ENCODE measurements at regions not wholly inside any gene's neighbourhood (a gene's known extent, or its start where the extent isn't known, plus 50 kb on each side); places are given as distances from the start of the nearest gene placed in this dataset.

DNA sequence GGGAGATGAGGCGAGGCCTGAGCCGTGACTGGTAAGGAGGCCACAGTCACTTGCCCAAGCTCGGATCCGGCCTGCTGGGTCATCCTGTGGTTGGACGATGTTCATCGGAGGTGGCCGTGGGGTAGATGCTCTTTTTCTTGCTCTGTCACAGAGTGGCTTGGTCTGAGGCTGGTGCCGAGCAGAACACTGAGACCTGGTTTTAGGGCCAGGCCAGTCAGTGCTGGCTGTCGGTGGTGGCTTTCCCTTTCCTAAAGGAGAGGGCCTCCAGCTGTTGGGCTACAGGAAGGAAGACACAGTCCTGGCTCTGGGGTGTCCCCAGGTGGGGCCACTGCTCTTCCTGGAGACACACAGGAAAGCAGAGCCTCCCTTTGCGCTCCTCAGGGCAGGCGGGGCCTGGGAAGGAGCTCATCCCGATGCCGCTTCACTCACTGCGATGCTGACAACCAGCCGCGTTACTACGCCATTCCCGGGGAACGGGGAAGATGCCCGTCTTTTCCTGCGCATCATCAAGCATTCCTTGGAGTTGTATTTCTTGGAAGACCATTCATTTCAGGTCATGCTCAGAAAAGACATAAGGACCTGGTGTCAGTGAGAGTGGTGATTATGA is 254.8 kb upstream of the IRX4 start:
- DNase-seq = no peak

DNA sequence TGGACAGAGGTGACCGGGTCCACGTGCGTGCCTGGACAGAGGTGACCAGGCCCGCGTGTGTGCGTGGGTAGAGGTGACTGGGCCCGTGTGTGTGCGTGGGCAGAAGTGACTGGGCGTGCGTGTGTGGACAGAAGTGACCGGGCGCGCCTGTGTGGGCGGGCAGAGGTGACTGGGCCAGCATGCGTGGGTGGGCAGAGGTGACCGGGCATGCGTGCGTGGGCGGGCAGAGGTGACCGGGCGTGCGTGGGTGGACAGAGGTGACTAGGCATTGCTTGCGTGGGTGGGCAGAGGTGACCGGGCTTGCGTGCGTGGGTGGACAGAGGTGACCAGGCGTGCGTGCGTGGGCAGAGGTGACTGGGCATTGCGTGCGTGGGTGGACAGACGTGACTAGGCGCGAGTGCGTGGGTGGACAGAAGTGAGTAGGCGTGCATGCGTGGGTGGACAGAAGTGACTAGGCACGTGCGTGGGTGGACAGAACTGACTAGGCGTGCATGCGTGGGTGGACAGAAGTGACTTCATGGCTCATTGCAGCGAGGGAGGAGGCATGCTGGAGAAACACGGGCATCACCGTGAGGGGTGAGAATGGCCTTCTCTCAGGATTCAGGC is 254.1 kb upstream of the IRX4 start:
- no peak for DNase-seq

DNA sequence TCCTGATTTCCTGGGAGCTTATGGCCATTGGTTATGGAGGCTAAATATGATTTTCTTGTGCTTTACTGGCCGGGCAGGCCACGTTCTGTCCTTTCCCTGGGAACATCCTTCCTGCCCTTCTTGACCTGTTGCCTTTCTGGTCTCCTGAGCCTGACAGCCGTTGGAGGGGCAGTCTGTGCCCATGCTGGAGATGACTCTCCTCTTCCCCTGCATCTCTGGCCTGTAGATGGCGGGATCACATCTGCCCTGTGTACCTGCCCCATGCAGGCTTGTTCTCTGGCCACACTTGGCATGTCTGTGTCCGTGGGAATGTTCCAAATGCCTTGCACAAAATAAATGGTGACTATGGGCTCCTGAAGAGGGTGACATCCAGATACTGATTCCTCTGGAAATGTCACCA is 253.1 kb upstream of the IRX4 start:
- no peak for DNase-seq

DNA sequence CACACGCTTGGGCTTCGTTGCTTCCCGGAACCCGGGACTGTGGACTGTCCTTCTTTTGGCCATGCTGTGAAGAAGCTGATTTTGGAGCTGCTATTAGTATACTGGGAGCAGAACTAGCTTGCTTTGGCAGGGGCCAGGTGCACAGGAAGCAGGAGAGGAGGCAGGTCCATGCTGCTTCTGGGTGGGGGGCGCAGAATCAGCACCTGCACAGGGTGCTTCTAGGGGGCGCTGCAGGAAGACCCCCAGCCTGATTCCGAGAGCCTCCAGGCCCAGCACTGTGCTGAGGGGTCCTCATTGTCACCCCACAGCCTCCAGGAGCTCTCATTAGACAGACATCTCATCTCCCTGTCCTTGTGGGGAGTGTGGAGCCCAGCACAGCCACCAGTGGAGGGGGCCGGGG is 252.6 kb upstream of the IRX4 start:
- DNase-seq = no peak

DNA sequence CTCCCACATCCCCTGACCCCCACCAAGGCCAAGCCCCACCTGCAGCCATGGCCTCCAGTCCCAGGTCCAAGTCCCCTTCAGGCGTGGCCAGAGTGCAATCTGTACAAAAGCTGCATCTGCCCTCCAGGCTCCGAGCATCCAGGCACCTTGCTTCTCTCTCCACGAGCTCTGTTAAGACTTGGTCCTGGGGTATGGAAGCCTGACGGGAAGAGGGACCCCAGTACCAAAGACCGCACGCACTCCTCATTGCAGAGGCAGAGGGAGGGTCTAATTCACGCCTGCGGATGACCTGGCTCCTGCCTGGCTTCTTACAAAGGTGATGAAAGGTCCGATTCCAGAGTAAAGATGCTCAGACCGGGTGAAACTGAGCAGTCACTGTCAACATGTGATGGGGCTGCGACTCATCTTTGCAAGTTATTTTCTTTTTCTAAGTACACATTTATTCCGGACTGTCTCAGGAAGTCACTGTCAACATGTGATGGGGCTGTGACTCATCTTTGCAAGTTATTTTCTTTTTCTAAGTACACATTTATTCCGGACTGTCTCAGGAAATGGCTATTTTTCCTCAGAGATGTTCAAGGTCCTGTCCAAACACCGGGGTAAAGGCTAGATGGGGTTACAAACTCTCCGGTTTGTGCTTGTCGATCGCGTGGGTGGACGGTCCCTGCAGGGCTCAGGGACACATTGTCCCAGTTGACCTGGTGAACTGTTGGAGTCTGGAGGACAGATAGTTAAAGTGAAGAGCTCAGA is 252.0 kb upstream of the IRX4 start:
- no peak for DNase-seq

DNA sequence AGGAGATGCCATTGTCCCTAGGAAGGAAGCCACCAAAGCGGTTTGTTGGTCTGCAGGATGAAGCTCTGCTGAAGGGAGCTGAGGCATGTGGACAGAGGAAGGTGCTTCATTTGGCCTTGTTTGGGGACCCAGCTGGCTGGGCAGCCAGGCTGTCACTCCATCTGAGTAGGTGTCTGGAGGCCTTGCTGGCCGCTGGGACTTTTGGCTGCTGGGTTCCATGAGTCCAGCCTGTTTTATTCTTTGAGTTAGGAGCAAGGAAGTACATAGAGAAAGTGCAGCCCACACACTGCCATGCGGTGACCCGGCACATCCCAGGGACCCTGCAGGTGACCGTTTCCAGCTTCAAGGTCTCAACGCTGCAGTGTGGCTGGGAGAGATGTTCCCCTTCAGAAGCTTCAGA is 251.2 kb upstream of the IRX4 start:
- no peak for DNase-seq

DNA sequence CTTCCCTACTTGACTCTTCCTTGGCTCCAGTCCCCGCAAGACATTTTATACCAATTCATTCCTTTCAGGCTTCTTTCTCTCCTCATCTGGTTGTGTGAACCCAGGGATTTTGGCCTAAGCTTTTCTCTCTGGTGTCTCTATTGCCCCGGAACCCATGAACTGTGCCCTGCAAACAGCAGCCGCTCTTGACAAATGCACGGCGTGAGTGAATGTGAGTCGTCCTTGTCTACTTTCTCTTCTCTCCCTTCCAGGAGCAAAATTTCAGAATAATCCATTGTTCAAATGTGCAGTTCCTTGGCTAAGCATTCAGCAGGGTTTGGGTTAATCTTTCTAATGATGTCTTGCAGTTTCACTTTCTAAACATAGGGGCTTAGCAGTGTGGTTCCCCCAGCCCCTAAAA is 250.4 kb upstream of the IRX4 start:
- DNase-seq = no peak

DNA sequence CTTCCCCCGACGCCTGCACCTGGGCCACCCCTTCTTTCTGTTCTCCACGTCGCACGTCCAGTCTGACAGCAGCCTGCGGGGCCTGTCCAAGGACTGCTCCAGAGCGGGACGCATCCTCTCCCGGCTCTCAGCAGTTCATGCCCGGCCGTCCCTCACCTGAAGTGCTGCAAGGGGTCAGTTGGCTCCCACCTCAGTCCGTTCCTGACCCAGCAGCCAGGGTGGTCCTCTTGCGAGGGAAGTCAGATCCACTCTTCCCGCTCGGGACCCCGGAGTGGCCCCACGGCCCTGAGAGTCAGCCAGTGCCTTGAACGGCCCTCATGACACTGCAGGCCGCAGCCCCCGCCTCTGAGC is 249.7 kb upstream of the IRX4 start:
- no peak for DNase-seq

DNA sequence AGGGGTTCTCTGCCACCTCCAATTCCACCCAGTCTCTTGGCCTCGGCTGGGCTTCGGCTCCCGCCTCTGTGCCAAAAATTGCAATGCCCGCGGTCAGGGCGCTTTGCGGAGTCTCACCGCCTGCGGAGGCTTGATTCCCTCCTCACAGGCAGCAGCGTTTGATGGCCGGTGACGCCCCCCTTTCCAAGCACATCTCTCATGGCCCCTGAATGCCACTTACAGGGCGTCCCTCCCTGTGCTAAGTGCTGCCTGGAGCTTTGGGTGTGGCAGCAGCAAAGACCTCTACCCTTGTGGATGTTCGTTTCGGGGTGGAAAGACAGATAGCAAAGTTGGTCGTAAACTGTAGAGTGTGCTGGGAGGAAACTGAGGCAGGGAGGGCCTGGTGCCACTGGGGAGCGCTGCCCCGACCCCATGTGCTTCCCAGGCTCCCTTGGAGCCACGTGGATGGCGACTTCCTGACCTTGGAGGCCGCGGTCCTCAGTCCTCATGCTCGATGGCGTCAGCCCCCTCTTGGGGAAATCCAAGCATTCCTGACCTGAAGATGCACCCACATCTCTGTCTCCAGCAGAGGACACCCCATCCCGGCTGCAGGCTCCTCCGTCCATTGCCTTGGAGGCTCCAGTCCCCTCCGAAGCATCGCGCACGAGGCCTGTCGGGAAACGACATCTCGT is 249.2 kb upstream of the IRX4 start:
- no peak for DNase-seq

DNA sequence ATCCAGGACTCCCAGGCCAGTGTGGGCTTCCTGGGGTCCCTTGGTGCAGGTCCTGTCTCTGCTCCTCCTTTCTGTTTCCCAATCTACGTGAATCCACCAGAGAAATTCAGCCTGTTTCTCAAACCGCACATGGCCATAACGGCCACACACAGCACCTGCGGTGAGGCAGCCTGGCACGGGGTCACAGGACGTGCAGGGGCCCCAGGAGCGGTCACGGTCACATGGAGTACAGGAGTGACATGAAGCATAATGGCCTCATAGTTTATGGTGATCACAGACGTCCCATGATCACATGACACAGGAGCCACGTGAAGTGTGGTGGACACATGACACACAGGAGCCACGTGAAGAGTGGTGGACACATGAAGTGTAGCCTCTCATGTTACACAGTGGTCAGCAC is 248.5 kb upstream of the IRX4 start:
- no peak for DNase-seq

DNA sequence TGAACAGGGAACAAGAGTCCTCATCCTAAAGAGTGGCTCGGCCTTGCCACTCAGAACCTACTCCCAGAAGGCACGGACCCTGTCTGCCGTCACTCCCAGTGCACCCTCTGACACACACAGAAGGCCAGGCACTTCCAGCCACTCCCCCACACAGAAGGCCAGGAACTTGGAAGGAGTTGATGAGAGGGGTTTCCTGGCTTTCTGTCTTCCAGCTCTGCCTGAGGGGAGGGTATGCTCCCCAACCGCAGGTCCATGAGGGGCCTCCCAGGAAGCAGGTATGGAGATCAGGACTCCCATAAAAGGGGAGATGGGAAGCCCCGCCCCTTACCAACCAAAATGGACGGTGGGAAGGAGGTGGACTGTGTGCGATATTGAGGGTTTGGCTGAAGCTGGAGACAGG is 247.6 kb upstream of the IRX4 start:
- DNase-seq = no peak

DNA sequence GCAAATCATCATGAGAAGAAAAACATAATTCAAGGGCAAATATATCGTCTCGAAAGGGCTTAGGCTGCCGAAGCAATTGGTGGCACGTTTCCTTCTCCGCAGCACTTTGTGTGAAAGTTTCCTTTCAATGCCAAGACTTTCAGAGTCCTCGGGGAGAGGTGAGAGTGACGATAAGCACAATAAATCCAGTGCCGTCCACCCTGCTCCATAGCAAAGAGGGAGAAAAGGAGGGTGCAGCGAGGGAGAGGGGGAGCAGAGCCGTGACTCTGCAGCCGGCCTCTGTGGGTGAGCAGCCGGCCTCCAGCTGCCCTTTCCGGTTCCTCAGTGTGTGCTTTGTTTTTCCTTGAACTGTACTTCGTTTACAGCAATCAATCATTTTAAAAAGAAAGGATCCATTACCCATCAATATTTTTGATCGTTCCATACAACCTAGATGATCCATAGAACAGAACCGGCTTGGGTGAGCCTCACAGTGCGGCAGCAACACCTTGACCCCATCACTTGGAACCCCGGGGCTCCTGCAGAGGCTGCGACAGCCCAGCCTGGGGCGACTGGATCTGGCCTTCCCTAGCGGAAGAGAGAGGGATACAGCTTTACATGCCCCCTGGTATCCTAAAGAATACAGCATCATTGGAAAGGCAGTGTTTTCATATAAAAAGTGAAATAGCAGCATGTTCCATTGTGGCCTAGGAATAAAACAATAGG is 247.0 kb upstream of the IRX4 start:
- DNase-seq = no peak

DNA sequence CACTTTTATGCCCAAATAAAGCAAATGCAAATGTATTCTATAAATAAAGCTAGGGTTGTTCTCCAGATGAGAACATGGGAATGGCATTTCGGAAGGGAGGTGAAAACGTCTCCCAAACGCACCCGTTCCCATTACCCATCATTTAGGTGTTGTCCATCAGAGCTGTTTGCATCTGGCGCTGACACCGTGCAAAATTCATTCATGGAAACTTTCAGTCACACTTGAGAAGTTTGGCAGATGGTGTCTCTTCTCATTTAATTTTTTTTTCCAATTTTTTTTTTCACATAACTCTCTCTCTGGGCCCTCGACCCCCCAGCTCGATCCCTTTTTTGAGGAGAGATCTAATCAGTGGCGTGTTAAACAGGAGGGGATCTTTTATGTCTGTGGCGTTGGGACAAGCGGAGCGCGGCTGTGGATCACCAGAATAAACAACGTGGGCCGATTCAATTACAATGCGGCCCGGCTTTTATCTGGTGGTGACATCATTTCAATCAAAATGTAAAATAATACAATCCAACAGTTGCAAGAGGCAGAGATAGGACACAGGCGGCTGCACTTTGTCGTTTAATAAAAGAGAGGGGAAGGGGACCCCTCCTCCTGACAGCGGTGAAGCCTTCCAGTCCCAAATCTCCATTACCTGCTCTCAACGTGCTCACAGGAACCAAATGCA is 246.1 kb upstream of the IRX4 start:
- no peak for DNase-seq

DNA sequence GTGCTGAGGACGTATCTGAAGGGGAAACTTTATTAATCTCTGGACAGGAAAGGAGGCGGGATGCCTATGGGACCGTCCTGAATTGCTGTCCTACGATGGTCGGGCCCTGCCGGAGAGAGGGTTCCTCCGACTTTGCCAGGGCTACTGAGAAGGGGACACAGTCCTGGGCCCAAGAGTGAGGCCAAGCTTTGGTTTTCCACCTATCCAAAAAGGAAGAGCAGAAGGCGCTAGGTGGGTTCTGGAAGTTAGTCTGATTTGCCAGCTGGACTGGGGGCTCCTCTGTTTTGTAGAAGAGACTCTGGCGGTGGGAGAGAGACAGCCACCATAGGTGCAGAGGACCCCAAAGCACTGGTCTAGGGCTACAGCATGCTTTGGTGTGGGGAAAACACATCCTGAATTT is 243.8 kb upstream of the IRX4 start:
- DNase-seq = no peak

DNA sequence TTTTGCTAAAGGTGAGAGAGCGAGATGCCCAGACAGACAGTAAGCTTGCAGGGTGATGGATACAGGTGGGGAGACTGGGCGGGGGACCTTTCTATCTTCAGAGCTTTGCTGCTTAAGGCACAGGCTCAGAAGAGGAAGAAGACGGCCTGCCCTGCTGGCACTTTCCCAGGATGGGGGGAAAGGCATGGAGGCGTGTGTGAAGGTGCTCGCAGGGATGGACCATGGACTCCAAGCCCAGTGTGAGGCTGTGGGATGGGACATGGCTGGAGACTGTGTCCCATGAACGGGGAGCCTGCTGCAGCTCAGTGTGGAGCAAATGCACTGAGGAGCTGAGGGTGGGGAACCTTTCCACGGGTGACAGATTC is 243.2 kb upstream of the IRX4 start:
- DNase-seq = no peak

DNA sequence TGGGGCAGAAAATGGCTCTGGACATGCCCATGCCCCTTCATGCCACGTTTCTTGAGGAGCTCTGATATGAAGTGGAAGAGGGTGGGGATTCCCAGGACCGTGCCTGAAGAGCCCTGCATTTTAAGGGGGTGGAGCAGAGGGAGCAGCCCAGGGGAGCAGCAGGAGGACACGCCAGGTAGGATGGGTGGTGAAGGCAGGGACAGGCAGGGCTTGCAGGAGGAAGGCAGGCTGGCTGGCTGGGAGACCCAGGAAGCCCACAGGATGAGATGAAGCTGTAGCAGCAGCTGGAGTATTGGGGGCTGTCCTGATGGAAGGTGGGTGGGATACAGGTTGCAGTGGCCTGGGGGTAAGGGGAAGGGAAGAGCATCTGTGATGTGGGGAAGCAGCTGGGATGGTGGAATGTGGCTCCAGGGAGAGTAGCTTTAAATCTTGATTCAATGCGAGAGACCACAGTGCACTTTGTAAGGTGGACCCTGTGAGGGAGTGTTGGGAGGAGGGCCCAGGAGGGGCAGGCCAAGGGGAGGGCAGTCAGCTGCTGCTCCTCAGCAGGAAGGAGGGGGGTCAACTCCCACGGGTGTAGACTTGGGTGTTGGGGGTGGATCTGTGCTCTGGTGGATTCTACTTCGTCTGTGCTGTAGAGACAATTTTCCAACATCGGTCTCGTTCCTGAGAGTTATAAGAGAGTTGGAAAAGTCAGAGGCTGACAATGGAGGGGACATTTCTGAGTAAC is 242.6 kb upstream of the IRX4 start:
- DNase-seq = no peak

DNA sequence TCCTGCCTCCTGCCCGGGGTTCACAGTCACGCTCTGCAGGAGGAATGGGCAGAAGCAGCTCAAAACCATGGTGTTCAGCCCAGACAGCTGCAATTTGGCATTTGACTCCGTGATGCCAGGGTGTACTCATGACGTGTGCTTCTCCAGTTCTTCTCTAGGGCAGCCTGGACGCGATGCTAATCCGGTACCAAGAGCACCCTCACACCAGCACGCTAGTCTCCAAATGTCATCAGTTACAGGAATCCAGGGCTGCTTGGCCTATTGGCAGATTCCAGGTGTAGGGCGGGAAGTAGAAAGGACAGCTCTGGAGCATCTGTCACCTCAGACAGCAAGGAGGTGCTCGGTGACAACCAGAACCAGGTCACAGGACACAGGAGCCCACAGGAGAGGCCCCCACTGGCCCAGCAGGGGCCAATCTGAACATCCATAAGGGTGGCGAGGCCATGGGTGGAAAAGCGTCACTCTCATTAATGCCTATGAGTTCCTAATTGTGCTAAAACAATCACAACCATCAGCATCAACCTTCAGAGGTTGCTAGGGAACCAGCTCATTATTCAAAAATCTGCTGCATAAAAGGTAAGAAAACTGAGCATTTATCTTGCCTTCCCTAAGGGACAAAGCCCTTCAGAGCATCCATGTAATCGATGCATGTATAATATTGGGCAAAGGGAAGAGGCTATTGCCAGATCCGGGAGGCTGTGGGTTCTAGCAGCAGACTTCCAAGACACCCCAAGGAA is 241.9 kb upstream of the IRX4 start:
- no peak for DNase-seq

DNA sequence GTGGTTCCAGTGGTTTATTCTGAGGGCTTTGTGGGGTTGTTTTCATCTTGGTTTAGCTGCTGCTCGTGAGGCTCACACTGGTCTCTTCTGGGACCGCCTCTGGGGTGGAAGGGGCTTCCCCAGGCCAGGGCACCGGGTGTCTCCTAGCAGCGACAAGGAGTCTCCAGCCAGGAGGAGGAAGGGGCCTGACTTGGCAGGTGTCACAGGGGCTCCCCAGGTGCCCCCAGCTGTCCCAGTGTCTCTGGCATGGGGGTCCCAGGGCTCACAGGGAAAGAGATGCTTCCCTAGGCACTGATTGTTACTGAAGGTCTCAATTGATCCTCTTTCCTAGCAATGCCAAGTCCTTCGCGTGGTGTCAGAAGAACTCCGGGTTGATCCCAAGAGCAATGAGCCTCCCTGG is 241.1 kb upstream of the IRX4 start:
- DNase-seq = no peak

DNA sequence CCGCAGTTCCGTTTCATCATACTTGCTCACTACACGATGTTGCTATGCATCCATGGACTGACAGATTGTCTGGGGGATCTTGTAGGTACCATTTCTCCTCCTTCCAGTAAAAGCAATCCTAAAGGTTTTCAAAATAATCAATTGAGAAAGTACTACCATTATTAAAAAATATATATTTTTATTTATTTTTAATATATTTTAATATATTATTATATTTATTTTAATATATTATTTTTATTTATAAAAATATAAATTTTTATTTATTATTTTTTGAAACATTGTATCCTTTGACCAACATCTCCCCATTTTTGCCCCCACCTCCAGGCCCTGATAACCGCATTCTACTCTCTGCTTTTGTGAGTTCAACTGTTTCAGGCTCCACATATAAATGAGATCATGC is 237.6 kb upstream of the IRX4 start:
- no peak for DNase-seq

DNA sequence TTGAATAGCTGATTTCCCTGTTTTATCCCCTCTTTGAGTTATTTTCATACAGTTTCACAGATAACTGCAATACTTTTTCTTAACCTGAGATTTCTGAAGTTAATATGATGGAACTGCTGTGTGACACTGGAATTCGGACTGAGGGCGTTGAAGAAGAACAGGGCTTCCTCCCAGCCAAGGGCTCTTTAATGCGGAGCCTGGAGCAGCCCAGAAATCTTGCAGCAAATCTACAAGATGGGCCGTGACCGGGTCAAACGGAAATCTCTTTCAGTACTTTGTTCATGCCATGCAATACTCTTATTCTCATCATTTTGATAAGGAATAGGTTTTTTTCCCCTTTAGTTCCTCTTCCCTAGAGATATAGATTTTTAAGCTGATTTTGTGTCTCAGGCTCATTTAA is 236.8 kb upstream of the IRX4 start:
- no peak for DNase-seq

DNA sequence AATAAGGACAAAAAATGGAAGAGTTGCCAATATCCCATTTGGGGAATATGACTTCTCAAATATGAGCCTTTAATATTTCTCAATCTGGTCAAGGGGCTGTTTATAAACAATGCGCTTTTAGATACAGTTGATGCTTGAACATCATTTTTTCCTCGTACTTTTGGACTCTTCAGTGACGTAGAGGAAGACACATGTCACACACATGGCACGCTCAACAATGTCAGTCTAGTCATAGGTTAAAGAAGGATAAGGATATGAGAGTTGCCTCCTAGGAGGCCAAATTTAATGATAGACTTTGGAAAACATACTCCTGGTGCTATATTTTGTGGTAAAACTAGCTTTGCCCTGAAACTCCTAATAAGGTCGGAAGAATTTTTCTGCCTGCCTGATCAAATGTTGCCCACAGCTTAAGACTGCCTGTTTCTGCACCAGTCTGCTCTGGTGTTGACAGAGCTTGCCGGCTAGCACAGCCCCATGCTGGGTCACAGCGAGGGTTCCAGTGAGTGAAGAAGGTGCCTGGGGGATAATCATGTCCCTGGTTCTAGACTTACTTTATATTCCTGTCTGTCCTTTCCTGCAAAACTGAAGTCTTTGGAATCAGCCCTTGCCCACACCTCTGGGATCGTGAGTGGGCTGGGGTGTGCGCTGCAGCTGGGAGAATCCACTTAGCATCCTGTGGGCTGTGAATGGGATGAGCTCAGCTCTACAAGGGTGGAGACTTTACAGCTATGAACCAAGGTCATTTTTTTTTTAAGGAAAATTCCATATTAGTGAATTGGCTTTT is 230.8 kb upstream of the IRX4 start:
- DNase-seq = no peak
